ENCODE measurements at regions not wholly inside any gene's neighbourhood (a gene's known extent, or its start where the extent isn't known, plus 50 kb on each side); places are given as distances from the start of the nearest gene placed in this dataset.
"Not testable (repeated sequence)": the region's sequence is repeated elsewhere in the genome, so short reads cannot be mapped to it uniquely, and the experiment has no call there.

DNA sequence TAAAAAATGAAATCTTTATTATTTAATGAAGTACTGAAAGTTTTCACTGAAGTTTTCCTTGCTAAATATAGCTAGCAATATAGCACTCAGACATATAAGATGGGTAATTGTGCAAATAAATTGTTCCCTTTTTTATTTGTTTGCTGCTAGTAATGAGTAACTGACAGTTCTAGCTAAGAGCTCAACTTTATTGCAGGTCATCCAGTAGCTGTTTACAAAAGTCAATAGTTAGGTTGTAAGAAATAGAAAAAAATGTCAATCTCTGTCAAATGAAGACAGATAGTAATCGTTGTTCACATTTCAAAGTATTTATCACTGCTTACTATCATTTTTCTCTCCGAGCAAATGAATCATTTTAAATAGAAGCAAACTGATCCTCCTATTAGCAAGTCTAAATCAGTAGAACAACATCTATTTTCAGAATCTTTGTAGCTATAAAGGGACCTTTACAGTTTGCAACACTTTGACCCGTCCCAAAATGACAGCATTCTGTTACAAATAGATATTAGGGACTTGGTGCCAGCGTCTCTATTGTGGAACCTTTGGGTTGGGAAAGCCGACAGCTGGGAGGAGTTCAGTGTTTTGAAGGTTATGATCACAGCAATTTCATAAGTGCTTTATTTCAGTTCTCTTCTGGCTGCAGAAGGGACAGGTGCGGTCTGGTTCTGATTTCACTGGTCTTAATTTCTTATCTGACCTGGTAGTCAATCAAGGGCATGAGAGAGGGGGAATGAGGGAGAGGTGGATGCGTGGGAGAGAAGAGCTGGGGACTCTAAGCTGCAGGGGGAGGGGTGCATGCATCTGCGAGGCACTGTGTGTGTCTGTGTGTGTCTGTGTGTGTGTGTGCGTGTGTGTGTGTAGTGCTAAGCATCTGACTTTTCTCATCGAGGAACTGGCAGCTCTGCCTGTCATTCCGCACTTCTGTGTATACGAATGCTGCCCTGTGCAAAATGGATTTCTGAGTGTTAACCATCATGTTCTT is 227.9 kb upstream of the PITX2 start:
- DNase-seq = no peak

DNA sequence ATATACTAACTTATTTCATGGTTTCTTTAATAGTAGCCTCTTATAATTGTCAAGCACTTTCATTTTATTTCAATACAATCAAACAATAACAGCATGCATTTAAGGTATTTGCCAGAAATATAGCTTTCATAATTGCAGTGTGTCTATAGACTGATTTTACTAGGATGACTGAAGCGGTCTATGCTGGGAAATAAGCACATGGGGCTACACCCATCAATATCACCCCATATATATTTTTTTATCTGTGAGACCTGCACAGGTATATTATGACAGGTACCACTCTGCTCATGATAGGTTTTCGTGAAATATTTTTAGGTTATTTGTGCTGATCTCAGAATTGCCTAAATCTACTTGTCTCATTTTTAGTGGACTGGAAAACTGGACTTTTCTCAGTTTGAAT is 229.1 kb upstream of the PITX2 start:
- DNase-seq = no peak

DNA sequence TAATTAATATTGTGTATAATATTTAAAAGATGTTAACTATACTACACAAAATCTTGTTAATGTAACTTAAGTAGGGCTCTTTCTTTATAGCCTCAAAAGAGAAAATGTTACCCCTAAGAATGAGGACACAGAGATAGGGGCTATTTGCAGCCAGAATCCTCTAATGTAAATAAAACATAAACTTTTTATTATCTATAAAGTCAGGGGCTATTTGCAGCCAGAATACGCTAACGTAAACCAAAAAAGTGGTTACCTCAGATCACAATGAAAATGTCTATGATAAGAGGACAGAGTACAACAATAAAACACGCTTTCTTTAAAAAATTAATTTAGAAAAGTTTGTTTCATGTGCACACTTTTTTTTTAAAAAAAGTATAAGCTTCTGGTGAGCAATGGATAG is 229.9 kb upstream of the PITX2 start:
- DNase-seq = no peak

DNA sequence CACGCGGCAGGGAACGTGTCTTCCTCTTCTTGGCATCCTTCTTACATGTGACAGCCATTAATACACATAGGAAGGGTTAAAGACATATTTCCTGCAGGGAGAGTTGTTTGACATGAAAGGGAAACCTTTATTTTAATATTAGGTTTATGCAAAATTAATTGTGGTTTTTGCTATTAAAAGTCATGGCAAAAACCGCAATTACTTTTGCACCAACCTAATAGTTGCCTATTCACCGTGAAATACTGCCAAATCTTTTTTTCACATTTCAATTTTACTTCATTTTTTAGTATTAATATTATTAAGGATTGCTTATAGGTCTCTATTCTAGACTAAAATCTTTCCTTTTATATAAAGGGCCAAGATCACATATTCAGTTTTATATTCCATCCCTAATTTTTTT is 230.4 kb upstream of the PITX2 start:
- no peak for DNase-seq

DNA sequence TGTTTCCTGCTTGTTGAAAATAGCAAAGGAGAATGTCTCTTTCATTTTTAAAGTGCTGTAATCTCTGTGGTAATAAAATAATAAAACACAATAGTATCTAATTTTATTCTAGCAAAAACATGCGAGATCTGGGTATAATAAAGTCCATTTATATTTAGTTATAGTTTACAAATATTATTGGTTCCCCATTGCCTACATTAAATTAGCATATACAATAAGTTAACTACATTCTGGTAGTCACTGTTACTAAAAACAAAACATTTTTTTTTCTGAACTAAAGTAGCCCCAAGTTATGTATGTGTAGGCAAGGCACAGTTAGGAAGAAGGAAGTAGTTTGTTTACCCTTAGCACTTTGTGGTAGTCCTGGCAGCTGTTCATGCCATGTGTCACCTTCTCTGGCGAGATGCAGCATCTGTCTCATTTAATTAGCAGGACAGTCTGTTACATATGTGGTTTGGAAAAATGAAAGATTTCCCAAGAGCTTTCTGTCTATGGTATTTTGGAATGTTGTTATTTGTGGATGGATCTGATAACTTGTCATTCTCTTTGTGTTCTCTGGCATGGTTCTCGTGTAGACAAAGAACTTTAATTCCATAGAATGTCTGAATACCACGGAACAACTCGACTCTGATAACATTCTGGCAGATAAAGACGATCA is 231.3 kb upstream of the PITX2 start:
- DNase-seq = no peak

DNA sequence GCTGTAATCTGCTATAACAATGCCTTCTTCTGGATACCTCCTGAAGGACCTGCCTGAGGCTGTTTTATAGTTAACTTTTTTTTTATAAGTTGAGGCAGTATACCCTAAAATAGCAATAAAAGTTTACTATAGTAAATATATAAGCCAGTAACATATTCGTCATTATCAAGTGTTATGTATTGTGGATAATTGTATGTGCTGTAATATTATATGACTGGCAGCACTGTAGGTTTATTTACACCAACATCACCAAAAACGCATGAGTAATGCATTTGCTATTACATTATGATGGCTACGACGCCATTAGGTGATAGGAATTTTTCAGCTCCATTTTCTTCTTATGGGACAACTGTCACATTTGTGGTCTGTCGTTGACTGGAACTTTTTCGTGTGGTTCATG is 237.2 kb upstream of the PITX2 start:
- no peak for DNase-seq

DNA sequence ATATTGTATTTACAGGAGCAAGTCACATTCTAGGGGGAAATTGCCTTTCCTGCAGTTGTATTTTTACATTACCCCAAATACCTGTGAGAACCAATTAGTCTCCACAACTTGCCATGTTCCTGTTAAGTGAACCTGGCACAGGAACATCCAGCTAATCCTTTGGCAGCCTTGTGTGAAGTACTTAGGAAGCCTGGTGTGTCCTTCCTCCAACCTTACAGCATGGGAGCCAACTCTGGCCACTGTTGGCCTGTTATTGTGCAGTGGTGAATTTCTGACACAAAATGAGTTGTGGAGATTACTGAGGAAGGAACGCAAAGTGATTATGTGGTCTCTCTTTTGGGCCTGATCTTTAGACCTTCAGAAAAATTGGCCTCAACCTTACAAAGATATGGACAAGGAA is 238.0 kb upstream of the PITX2 start:
- no peak for DNase-seq

DNA sequence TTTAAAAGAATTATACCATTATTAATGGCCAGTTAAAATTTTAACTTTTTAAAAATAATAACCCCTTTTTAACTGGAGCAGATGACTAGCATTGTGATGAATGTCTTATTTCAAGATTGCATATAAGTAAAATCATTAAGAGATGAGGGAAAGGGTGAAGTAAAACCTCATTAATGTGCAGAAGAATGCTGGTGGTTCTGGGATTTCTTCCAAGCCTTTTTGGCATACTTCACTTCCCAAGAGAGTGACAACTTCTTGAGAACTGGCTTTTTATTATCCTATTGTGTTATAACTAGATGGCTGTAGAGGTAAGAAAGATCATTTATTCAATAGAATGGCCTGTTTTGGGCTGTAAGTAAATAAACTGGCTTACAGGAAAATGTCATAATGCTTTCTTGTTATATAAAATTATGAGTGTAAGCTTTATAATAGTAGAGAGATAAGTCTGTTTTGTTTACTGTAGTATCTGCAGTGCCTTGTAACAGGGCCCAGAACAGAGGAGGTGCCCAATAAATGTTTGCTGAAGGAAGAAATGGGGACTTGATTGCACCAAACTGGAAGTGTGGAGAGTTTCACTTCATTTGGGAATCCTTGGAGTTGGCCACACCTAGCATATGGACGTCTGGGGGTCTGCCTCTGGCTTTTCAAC is 242.9 kb upstream of the PITX2 start:
- no peak for DNase-seq

DNA sequence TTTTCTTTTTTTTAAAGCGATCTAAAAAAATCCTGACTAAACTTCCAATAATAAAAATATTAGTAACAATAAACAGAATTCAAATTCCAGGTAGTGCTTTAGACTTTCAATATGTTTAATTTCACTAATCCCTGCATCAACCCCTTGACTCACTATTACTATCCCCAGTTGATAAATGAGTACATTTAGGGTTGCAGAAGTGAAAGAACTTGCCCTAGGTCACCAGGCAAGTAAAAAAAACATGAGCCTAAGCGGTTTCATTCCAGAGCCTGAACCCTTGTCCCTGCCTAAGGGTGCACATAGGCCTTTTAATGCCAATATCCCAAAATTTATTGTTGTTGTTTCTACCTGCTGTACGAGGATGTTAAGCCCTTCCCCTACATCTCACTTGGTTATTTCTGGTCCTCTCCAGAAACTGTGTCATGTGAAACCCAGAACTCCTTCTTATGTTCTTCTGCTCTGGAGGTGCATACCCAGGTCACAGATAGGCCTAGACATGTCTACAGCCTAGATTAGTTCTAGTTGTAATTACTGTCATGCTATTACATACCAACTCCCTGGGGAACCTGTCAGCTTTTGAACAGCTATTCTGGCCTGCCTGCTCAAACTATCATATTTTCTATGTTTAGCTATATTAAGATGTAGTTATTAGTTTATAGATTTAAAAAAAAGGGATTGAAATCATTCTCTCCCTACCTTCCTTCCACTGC is 244.5 kb upstream of the PITX2 start:
- DNase-seq = no peak

DNA sequence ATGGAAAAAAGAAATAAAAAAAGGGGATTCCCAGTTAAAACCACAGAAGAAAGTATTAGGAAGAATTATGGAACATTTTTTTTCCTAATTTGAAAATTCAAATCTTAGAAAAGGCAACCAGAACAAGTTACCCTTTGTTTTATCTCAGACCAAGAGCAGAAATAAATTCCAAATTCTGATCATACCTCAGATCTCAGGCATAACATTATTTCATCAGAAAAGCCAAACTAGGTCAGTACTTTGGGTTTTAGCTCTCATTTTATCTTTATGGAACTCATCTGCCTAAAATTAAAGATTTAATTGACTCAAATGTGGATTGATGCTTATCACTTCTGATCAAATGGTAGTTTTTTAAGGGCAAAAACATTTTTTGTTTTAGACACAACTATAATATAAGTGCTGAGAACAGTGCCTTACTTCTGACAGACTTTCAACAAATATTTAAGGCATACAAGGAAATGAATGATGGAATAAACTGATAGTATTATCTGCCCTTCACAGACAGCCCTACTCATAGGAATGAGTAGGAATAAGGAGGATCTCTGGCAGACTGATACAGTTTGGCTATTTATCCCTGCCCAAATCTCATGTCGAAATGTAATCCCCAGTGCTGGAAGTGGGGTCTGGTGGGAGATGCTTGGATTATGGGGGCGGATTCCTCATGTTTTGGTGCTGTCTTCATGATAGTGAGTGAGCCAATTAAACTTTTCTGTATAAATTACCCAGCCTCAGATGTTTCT is 245.3 kb upstream of the PITX2 start:
- no peak for DNase-seq

DNA sequence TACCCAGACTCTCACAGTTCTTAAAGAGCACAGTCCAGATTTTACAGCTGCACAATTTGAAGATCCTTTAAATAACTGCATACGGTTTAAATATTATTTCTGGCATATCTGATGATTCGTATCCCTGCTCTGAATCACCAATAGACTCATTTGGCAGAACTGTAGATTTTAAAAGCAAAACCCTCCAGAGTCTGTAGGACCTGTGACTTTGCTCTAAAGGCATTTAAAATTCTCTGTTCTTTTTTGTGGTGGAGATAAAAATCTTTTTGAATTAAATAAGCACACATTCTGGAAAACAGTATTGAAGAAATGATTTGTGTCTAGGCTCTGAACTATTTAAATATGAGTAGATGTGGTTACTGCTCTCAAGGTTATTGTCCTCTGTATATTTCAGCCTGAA is 246.2 kb upstream of the PITX2 start:
- DNase-seq = no peak

DNA sequence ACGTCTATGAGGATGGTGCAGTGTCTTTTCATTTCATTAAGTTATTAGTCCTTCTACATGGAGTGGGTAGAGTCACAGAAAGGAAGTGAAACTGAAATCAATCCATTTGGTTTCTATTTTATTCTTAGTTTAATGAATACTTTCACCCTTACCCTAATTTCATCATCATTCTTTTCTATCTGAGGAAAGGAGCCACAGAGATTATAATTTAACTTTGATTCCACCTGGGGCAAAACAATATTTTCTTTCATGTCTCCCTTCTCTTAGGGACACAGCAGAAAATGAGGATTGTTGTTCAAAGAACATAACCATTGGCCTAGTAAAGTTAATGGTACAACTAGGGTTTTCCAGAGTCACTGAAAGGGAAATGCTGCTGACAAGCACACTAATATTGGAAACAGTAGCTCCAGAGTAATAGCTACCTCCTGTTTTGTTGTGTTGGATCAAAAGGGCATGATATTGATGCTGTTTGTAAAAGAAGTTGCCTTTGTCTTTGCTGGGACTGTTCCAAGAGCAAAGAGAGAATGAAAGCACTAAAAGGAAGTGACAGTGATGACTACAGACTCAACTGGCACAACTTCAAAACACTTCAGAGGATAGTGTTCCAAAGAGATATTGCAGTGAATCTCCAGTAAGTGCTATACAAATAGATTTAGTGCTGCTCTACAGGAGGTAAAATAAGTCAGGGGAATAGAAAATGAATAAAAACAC is 247.1 kb upstream of the PITX2 start:
- no peak for DNase-seq

DNA sequence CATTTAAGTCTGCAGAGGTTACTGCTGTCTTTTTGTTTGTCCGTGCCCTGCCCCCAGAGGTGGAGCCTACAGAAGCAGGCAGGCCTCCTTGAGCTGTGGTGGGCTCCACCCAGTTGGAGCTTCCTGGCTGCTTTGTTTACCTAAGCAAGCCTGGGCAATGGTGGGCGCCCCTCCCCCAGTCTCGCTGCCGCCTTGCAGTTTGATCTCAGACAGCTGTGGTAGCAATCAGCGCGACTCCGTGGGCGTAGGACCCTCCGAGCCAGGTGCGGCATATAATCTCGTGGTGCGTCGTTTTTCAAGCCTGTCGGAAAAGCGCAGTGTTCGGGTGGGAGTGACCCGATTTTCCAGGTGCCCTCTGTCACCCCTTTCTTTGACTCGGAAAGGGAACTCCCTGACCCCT is 253.3 kb upstream of the PITX2 start:
- not testable (repeated sequence) for DNase-seq

DNA sequence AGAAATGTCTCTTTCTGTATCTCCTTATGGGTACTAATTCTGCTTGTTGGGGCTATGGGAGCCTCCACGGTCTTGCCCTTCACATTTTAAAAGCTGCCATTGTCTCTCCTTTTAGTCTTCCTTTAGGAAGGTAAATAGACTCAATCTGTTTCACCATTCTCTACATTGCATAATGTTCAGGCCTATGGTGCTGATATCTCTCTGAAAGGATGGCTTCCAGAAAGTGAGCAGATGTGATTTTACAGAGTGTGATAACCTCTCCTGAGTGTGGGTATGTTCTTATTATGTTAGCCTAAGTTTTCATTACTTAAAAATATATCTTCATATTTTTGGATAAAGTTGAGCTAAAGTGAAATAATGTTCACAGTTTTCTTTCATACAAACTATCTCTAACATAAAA is 254.0 kb upstream of the PITX2 start:
- DNase-seq = no peak

DNA sequence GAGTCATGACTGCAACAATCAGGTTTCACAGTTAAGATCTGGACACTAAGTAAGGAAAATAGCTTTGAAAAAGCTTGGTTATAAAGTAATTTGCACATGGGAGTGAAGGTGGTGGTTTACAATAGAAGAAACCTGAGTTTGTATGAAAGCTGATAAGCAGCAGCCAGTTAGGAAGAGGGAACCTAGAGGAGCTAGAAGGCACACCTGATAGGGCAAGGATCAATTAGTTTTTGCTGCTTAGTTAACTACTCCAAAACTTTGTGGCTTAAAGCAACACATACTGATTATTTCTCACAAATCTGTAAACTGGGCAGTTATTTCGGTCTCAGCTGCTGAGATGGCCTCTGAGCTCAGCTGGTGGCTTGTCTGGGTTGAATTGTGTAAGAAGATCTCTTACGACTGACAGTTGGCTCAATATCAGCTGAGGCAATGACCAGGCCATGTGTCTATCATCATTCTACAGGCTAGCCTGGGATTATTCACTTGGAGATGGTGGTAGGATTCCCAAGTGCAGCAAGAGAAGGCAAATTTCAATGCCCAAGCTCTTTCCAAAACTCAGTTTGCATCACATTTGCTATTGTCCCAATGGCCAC is 255.0 kb upstream of the PITX2 start:
- DNase-seq = no peak

DNA sequence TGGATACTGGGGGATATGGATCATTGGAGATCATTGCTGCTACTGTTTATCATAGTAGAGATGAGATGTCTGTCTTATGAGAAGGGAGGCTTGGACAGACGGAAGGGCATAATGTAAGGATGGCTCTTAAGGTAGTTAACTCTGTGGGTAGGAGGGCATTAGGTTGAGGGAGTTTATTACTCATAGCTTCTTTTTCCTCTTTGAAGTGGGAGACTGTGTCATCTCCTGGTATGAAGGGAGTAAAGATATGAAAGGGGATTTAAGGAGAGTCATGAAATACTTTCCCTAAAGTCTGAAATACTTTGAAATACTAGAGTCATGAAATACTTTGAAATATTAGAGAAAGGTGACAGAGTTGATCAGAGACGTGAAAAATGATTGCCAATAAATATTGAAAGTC is 255.5 kb upstream of the PITX2 start:
- DNase-seq = no peak

DNA sequence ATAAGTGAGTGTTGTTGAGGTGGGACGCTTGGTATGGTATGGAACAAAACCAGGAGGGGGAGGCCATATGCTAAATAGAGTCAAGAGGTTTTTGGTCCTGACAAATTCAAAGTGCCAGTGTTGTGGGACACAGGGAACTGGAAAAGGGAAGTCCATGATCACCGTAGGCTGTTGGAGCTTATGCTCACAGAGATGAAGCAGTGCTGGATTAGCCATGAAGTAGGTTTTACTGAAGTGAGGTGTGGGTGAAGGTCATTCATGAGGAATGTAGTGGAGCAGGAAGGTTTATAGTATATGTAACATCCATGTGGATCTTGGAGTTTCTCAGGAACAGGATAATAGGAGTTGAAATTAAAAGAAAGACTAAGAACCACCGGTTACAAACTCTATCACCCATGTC is 256.1 kb upstream of the PITX2 start:
- no peak for DNase-seq

DNA sequence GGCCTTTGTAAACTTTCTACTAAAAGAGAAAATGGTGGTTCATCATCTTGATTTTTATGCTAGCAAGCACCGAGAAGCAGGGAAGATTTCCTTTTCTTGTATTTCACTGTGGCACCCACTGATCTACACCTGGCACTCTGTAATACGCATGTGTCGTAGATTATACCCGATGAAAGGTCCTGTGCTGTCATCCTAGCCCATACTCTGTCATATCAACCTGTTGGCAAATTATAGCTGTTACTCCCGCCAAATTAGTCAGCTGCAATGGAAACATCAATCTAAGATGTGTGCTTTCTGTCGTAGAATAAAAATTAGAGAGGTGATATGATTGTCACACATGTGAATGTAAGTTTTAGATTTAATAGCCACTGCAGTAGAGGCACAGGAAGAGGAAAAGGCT is 263.4 kb upstream of the PITX2 start:
- DNase-seq = no peak

DNA sequence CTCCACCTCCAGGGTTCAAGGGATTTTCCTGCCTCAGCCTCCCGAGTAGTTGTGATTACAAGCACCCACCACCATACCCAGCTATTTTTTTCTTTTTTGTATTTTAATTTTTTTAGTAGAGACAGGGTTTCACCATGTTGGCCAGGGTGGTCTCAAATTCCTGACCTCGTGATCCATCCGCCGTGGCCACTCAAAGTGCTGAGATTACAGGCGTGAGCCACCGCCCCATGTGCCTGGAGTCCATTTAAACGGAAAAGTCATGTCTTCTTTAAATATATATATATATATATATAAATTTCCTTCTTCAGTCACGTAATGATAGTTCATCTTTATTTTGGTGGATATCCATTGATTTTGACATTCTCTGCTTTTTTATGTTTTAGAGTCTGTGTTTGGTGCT is 264.0 kb upstream of the PITX2 start:
- DNase-seq = no peak

DNA sequence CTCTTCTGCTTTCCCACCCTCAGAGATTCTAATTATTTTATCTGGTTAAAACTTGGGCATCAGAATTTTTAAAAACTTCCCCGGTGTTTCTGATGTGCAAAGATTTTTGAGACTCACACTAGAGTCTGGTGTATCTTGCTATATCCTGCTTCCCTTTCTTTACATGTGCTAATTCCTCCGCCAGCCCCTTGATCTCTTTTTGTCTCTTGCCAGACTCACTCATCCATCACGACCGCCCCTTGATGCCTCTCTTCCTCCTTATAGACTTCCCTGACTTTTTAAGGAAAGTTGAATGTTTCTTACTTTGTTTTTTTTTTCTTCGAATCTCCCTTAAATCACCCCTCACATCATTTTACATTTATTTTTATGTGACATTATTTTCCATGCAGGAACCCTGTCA is 274.9 kb upstream of the PITX2 start:
- DNase-seq = no peak

DNA sequence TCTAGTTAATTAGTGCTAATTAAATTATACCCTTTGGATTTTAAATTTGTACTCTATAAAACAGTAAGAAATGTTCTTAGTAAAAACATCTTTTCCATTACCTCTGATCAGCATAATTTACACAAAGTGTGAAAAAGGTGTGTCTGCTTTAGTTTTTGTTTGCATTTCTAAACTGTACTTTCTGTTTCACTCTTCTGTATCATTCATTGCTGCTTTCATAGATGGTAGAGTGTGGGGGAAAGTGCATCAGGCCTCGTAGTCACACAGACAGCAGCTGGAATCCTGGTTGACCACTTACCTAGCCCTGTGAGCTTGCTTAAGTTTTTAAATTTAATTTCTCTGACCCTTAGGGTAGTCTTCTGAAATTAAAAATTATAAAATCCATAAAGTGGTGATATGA is 275.4 kb upstream of the PITX2 start:
- DNase-seq = no peak
